ENCODE measurements at regions not wholly inside any gene's neighbourhood (a gene's known extent, or its start where the extent isn't known, plus 50 kb on each side); places are given as distances from the start of the nearest gene placed in this dataset.

- Mint-ChIP-seq H3K4me3 (no peak overlapping the region), H3K36me3 (no peaks in the 10 kb centered on the region), H3K4me1 (no peaks in the 10 kb centered on the region), H3K27me3 (peaks cover 2 to 3% of the 10 kb centered on the region in 2 donors), H3K9me3 (no peaks in the 10 kb centered on the region), H3K27ac (no peak overlapping the region)
- Histone ChIP-seq H3K27ac (ENCODE audit: low read length) (no peak overlapping the region), H3K27me3 (replicated peaks in 1 of 2; ENCODE audit: control insufficient read depth in 2 of 2, extremely low read depth in 1 of 2, insufficient read depth in 2 of 2, low read length in 1 of 2) (no peaks in the 10 kb centered on the region), H3K9me3 (no peaks in the 10 kb centered on the region), H3K4me1 (ENCODE audit: control insufficient read depth in 1 of 2, extremely low read depth in 1 of 2, insufficient read depth in 2 of 2, low read length in 2 of 2) (no peaks in the 10 kb centered on the region), H3K36me3 (ENCODE audit: control insufficient read depth in 2 of 2, extremely low read depth in 1 of 2, insufficient read depth in 1 of 2, low read length in 1 of 2) (no peaks in the 10 kb centered on the region), H3K4me3 (ENCODE audit: control insufficient read depth in 1 of 2, extremely low read depth in 1 of 2, low read length in 1 of 2) (no peak overlapping the region)
- no CpG with 5 or more reads among the region's 2 CpGs for WGBS (ENCODE audit: insufficient coverage)
- DNase-seq (no peak), ATAC-seq (replicated peaks in 1 of 4) (no peak)
- CTCF ChIA-PET, result no interaction called here
- POLR2A ChIA-PET, result no interaction called here
Measured at GRCh38 chr9:32248189-32248712, 136.2 kb upstream of the ACO1 start.

- Mint-ChIP-seq H3K27me3 (peaks cover 2 to 7% of the 10 kb centered on the region in 2 donors), H3K9me3 (peaks cover 0 to 3% (median 0%) of the 10 kb centered on the region in 3 donors), H3K27ac (no peak overlapping the region), H3K4me3 (no peak overlapping the region), H3K36me3 (no peaks in the 10 kb centered on the region), H3K4me1 (no peaks in the 10 kb centered on the region)
- Histone ChIP-seq H3K9me3 (no peaks in the 10 kb centered on the region), H3K4me1 (ENCODE audit: control insufficient read depth in 1 of 2, extremely low read depth in 1 of 2, insufficient read depth in 2 of 2, low read length in 2 of 2) (no peaks in the 10 kb centered on the region), H3K27me3 (replicated peaks in 1 of 2; ENCODE audit: control insufficient read depth in 2 of 2, extremely low read depth in 1 of 2, insufficient read depth in 2 of 2, low read length in 1 of 2) (no peaks in the 10 kb centered on the region), H3K4me3 (ENCODE audit: control insufficient read depth in 1 of 2, extremely low read depth in 1 of 2, low read length in 1 of 2) (no peak overlapping the region), H3K36me3 (ENCODE audit: control insufficient read depth in 2 of 2, extremely low read depth in 1 of 2, insufficient read depth in 1 of 2, low read length in 1 of 2) (no peaks in the 10 kb centered on the region), H3K27ac (ENCODE audit: low read length) (no peak overlapping the region)
- ChIA-PET CTCF (interaction anchor here in 1 of 2 donors (1.2 kb wide), 1 partner anchor 13 kb away, joined by 4 read pairs; no protein-coding TSS in a partner anchor), POLR2A (no interaction called here)
- WGBS (ENCODE audit: insufficient coverage), result 20% methylated on average over 4 of the region's 5 CpGs
- peak in 21 of 35 experiments; percentile 2 to 49 (median 11) for DNase-seq
- no peak for ATAC-seq (replicated peaks in 1 of 4)
Measured at GRCh38 chr9:32251539-32251938, 132.9 kb upstream of the ACO1 start.

- POLR2A ChIA-PET, result no interaction called here
- Histone ChIP-seq H3K4me1 (ENCODE audit: control insufficient read depth in 1 of 2, extremely low read depth in 1 of 2, insufficient read depth in 2 of 2, low read length in 2 of 2) (no peaks in the 10 kb centered on the region), H3K36me3 (ENCODE audit: control insufficient read depth in 2 of 2, extremely low read depth in 1 of 2, insufficient read depth in 1 of 2, low read length in 1 of 2) (no peaks in the 10 kb centered on the region), H3K9me3 (no peaks in the 10 kb centered on the region), H3K27me3 (replicated peaks in 1 of 2; ENCODE audit: control insufficient read depth in 2 of 2, extremely low read depth in 1 of 2, insufficient read depth in 2 of 2, low read length in 1 of 2) (no peaks in the 10 kb centered on the region), H3K27ac (ENCODE audit: low read length) (no peak overlapping the region), H3K4me3 (ENCODE audit: control insufficient read depth in 1 of 2, extremely low read depth in 1 of 2, low read length in 1 of 2) (no peak overlapping the region)
- no peak overlapping the region for H3K4me3 Mint-ChIP-seq
- H3K27ac Mint-ChIP-seq, result no peak overlapping the region
- ATAC-seq (replicated peaks in 1 of 4), result no peak
- 33% methylated on average over 1 of the region's 1 CpG for WGBS (ENCODE audit: insufficient coverage)
- H3K27me3 Mint-ChIP-seq, result peaks cover 2 to 11% of the 10 kb centered on the region in 2 donors
- H3K9me3 Mint-ChIP-seq, result peaks cover 0 to 3% (median 0%) of the 10 kb centered on the region in 3 donors
- no peak for DNase-seq
- no peaks in the 10 kb centered on the region for H3K4me1 Mint-ChIP-seq
- CTCF ChIA-PET, result no interaction called here
- no peaks in the 10 kb centered on the region for H3K36me3 Mint-ChIP-seq
Measured at GRCh38 chr9:32253731-32254130, 130.7 kb upstream of the ACO1 start.

GRCh38 chr9:32255026-32255425 lies 129.4 kb upstream of the ACO1 start:
- Mint-ChIP-seq H3K27ac (no peak overlapping the region), H3K27me3 (peaks cover 2 to 11% of the 10 kb centered on the region in 2 donors), H3K4me3 (no peak overlapping the region), H3K4me1 (no peaks in the 10 kb centered on the region), H3K9me3 (peaks cover 0 to 3% (median 0%) of the 10 kb centered on the region in 3 donors), H3K36me3 (no peaks in the 10 kb centered on the region)
- no peaks in the 10 kb centered on the region for H3K4me1 ChIP-seq (ENCODE audit: control insufficient read depth in 1 of 2, extremely low read depth in 1 of 2, insufficient read depth in 2 of 2, low read length in 2 of 2)
- no peak overlapping the region for H3K4me3 ChIP-seq (ENCODE audit: control insufficient read depth in 1 of 2, extremely low read depth in 1 of 2, low read length in 1 of 2)
- H3K36me3 ChIP-seq (ENCODE audit: control insufficient read depth in 2 of 2, extremely low read depth in 1 of 2, insufficient read depth in 1 of 2, low read length in 1 of 2), result no peaks in the 10 kb centered on the region
- no peaks in the 10 kb centered on the region for H3K9me3 ChIP-seq
- ChIA-PET POLR2A (no interaction called here), CTCF (interaction anchor here in 1 of 2 donors (0.6 kb wide), 1 partner anchor 426 kb away, joined by 3 read pairs; no protein-coding TSS in a partner anchor)
- DNase-seq (no peak), ATAC-seq (replicated peaks in 1 of 4) (no peak)
- H3K27me3 ChIP-seq (replicated peaks in 1 of 2; ENCODE audit: control insufficient read depth in 2 of 2, extremely low read depth in 1 of 2, insufficient read depth in 2 of 2, low read length in 1 of 2), result no peaks in the 10 kb centered on the region
- no CpG with 5 or more reads among the region's 4 CpGs for WGBS (ENCODE audit: insufficient coverage)
- H3K27ac ChIP-seq (ENCODE audit: low read length), result no peak overlapping the region

GRCh38 chr9:32258482-32258881 lies 126.0 kb upstream of the ACO1 start:
- Mint-ChIP-seq H3K36me3 (no peaks in the 10 kb centered on the region), H3K9me3 (peaks cover 0 to 3% (median 0%) of the 10 kb centered on the region in 3 donors), H3K4me1 (no peaks in the 10 kb centered on the region), H3K4me3 (no peak overlapping the region), H3K27ac (no peak overlapping the region), H3K27me3 (peaks cover 0 to 11% of the 10 kb centered on the region in 2 donors)
- H3K27ac ChIP-seq (ENCODE audit: low read length), result no peak overlapping the region
- no peaks in the 10 kb centered on the region for H3K36me3 ChIP-seq (ENCODE audit: control insufficient read depth in 2 of 2, extremely low read depth in 1 of 2, insufficient read depth in 1 of 2, low read length in 1 of 2)
- H3K4me3 ChIP-seq (ENCODE audit: control insufficient read depth in 1 of 2, extremely low read depth in 1 of 2, low read length in 1 of 2), result no peak overlapping the region
- POLR2A ChIA-PET, result no interaction called here
- no peaks in the 10 kb centered on the region for H3K9me3 ChIP-seq
- CTCF ChIA-PET, result no interaction called here
- no peaks in the 10 kb centered on the region for H3K27me3 ChIP-seq (replicated peaks in 1 of 2; ENCODE audit: control insufficient read depth in 2 of 2, extremely low read depth in 1 of 2, insufficient read depth in 2 of 2, low read length in 1 of 2)
- WGBS (ENCODE audit: insufficient coverage), result 60% methylated on average over 1 of the region's 2 CpGs
- H3K4me1 ChIP-seq (ENCODE audit: control insufficient read depth in 1 of 2, extremely low read depth in 1 of 2, insufficient read depth in 2 of 2, low read length in 2 of 2), result no peaks in the 10 kb centered on the region
- no peak for DNase-seq
- ATAC-seq (replicated peaks in 1 of 4), result no peak

- H3K9me3 Mint-ChIP-seq, result peaks cover 0 to 3% (median 0%) of the 10 kb centered on the region in 3 donors
- no peaks in the 10 kb centered on the region for H3K4me1 Mint-ChIP-seq
- CTCF ChIA-PET, result no interaction called here
- no peak overlapping the region for H3K4me3 Mint-ChIP-seq
- POLR2A ChIA-PET, result no interaction called here
- ATAC-seq (replicated peaks in 1 of 4) (no peak), DNase-seq (no peak)
- no peaks in the 10 kb centered on the region for H3K36me3 Mint-ChIP-seq
- H3K27ac Mint-ChIP-seq, result no peak overlapping the region
- Histone ChIP-seq H3K4me1 (ENCODE audit: control insufficient read depth in 1 of 2, extremely low read depth in 1 of 2, insufficient read depth in 2 of 2, low read length in 2 of 2) (no peaks in the 10 kb centered on the region), H3K9me3 (no peaks in the 10 kb centered on the region), H3K36me3 (ENCODE audit: control insufficient read depth in 2 of 2, extremely low read depth in 1 of 2, insufficient read depth in 1 of 2, low read length in 1 of 2) (no peaks in the 10 kb centered on the region), H3K4me3 (ENCODE audit: control insufficient read depth in 1 of 2, extremely low read depth in 1 of 2, low read length in 1 of 2) (no peak overlapping the region), H3K27me3 (replicated peaks in 1 of 2; ENCODE audit: control insufficient read depth in 2 of 2, extremely low read depth in 1 of 2, insufficient read depth in 2 of 2, low read length in 1 of 2) (no peaks in the 10 kb centered on the region), H3K27ac (ENCODE audit: low read length) (no peak overlapping the region)
- peaks cover 4 to 12% of the 10 kb centered on the region in 2 donors for H3K27me3 Mint-ChIP-seq
- WGBS (ENCODE audit: insufficient coverage), result 60% methylated on average over 1 of the region's 6 CpGs
Measured at GRCh38 chr9:32260151-32260862, 124.1 kb upstream of the ACO1 start.

All from T-cell (primary cell).